H9 (cell line): ENCODE measurements at regions not wholly inside any gene's neighbourhood (a gene's known extent, or its start where the extent isn't known, plus 50 kb on each side); places are given as distances from the start of the nearest gene placed in this dataset.

Source experiments
- DNase-seq: peaks from one replicate; pipeline ENCODE4 v3.0.0-alpha.2; 2017
- H2AFZ ChIP-seq: one replicate; pipeline ENCODE4 v1.6.1; 2013; ENCODE audit warnings: mild to moderate bottlenecking, low read length, control low read depth, moderate library complexity
- H2AK5ac ChIP-seq: 2 replicates; pipeline ENCODE4 v1.6.1; 2013; ENCODE audit warnings: low read length, control low read depth, mixed read lengths; ENCODE audit not compliant: insufficient read length
- H2BK120ac ChIP-seq: one replicate; pipeline ENCODE4 v1.6.1; 2013; ENCODE audit warnings: low read depth, mild to moderate bottlenecking, low read length, control low read depth, inconsistent platforms; ENCODE audit not compliant: poor library complexity, severe bottlenecking
- H2BK12ac ChIP-seq: 2 replicates; pipeline ENCODE4 v1.6.1; 2013; ENCODE audit warnings: low read length, control low read depth, mixed read lengths, low read depth; ENCODE audit not compliant: insufficient read length
- H2BK15ac ChIP-seq: 2 replicates; pipeline ENCODE4 v1.6.1; 2013; ENCODE audit warnings: low read depth, low read length, control low read depth
- H2BK20ac ChIP-seq: one replicate; pipeline ENCODE4 v1.6.1; 2013; ENCODE audit warnings: low read depth, mild to moderate bottlenecking, low read length, control low read depth, inconsistent platforms; ENCODE audit not compliant: poor library complexity, severe bottlenecking
- H2BK5ac ChIP-seq: 2 replicates; pipeline ENCODE4 v1.6.1; 2013; ENCODE audit warnings: low read length, control low read depth, mixed read lengths; ENCODE audit not compliant: insufficient read length
- H3K14ac ChIP-seq: 2 replicates; pipeline ENCODE4 v1.6.1; 2013; ENCODE audit warnings: low read length, control low read depth; ENCODE audit not compliant: insufficient read depth
- H3K18ac ChIP-seq: 2 replicates; pipeline ENCODE4 v1.6.1; 2013; ENCODE audit warnings: low read depth, mild to moderate bottlenecking, mixed read lengths, low read length, control low read depth; ENCODE audit not compliant: insufficient read length
- H3K23ac ChIP-seq: 2 replicates; pipeline ENCODE4 v1.6.1; 2013; ENCODE audit warnings: low read length, control low read depth, mixed read lengths, low read depth; ENCODE audit not compliant: insufficient read length
- H3K23me2 ChIP-seq: 2 replicates; pipeline ENCODE4 v1.6.1; 2013; ENCODE audit warnings: low read depth, mild to moderate bottlenecking, mixed read lengths, low read length, control low read depth; ENCODE audit not compliant: insufficient read length, poor library complexity, severe bottlenecking
- H3K27ac ChIP-seq: 2 replicates; pipeline ENCODE4 v1.5.1; 2013; ENCODE audit warnings: low read length, control low read depth, mixed read lengths, low read depth; ENCODE audit not compliant: insufficient read length
- H3K27me3 ChIP-seq: 2 replicates; pipeline ENCODE4 v1.6.1; 2013; ENCODE audit warnings: low read length, control low read depth, inconsistent platforms; ENCODE audit not compliant: insufficient read depth
- H3K4ac ChIP-seq: 2 replicates; pipeline ENCODE4 v1.6.1; 2013; ENCODE audit warnings: low read depth, mild to moderate bottlenecking, control low read depth, inconsistent platforms, low read length, moderate library complexity
- H3K4me1 ChIP-seq: 2 replicates; pipeline ENCODE4 v1.6.1; 2013; ENCODE audit warnings: low read length, control low read depth, inconsistent platforms; ENCODE audit not compliant: insufficient read depth
- H3K4me2 ChIP-seq: 2 replicates; pipeline ENCODE4 v1.6.1; 2013; ENCODE audit warnings: low read length, control low read depth, mixed read lengths; ENCODE audit not compliant: insufficient read length, insufficient read depth
- H3K56ac ChIP-seq: 2 replicates; pipeline ENCODE4 v1.6.1; 2013; ENCODE audit warnings: low read depth, mild to moderate bottlenecking, mixed read lengths, low read length, control low read depth; ENCODE audit not compliant: insufficient read length
- H3K79me1 ChIP-seq: 2 replicates; pipeline ENCODE4 v1.6.1; 2013; ENCODE audit warnings: low read depth, mild to moderate bottlenecking, moderate library complexity, low read length, control low read depth, inconsistent platforms; ENCODE audit not compliant: insufficient read depth, poor library complexity, severe bottlenecking
- H3K79me2 ChIP-seq: 2 replicates; pipeline ENCODE4 v1.6.1; 2013; ENCODE audit warnings: low read length, control low read depth, inconsistent platforms; ENCODE audit not compliant: insufficient read depth
- H3K9ac ChIP-seq: 2 replicates; pipeline ENCODE4 v1.6.1; 2013; ENCODE audit warnings: low read length, control low read depth, mixed read lengths; ENCODE audit not compliant: insufficient read length; ENCODE audit errors: extremely low read depth
- H3K9me3 ChIP-seq: one replicate; pipeline ENCODE4 v1.6.1; 2013; ENCODE audit warnings: low read depth, low read length, inconsistent platforms; ENCODE audit not compliant: control insufficient read depth
- H3T11ph ChIP-seq: one replicate; pipeline ENCODE4 v1.6.1; 2013; ENCODE audit warnings: mild to moderate bottlenecking, low read length, control low read depth, inconsistent platforms
- H4K20me1 ChIP-seq: one replicate; pipeline ENCODE4 v1.6.1; 2013; ENCODE audit not compliant: control insufficient read depth, insufficient read length, insufficient read depth
- H4K5ac ChIP-seq: 2 replicates; pipeline ENCODE4 v1.6.1; 2013; ENCODE audit warnings: low read depth, mild to moderate bottlenecking, mixed read lengths, low read length, control low read depth; ENCODE audit not compliant: insufficient read length
- H4K8ac ChIP-seq: replicated peaks from 2 replicates; pipeline ENCODE4 v1.6.1; 2013; ENCODE audit warnings: low read length, control low read depth, mixed read lengths, low read depth; ENCODE audit not compliant: insufficient read length
- H4K91ac ChIP-seq: 2 replicates; pipeline ENCODE4 v1.6.1; 2013; ENCODE audit warnings: low read depth, mild to moderate bottlenecking, moderate library complexity, mixed read lengths, low read length, control low read depth; ENCODE audit not compliant: insufficient read length
- H3K27ac Mint-ChIP-seq, 3 experiments: 2 replicates in 2 of 3; 3 replicates in 1 of 3; pipeline ENCODE4 v1.8.0; 2020 to 2021; ENCODE audit warnings: mixed read lengths in 3 of 3, mild to moderate bottlenecking in 1 of 3, moderate library complexity in 1 of 3
- H3K27me3 Mint-ChIP-seq: 2 replicates; pipeline ENCODE4 v1.8.0; 2021; ENCODE audit warnings: low read depth, mild to moderate bottlenecking, moderate library complexity, mixed read lengths
- H3K36me3 Mint-ChIP-seq, 3 experiments: 2 replicates in 2 of 3; 3 replicates in 1 of 3; pipeline ENCODE4 v1.8.0; 2020 to 2021; ENCODE audit warnings: low read depth in 3 of 3, mixed read lengths in 3 of 3; ENCODE audit not compliant: insufficient read depth in 1 of 3
- H3K4me1 Mint-ChIP-seq, 2 experiments: 2 replicates each; pipeline ENCODE4 v1.8.0; 2020; ENCODE audit warnings: mixed read lengths in 2 of 2
- H3K4me3 Mint-ChIP-seq, 2 experiments: 2 replicates in 1 of 2; 3 replicates in 1 of 2; pipeline ENCODE4 v1.8.0; 2020 to 2021; ENCODE audit warnings: mild to moderate bottlenecking in 2 of 2, mixed read lengths in 2 of 2, moderate library complexity in 1 of 2
- H3K9me3 Mint-ChIP-seq, 2 experiments: 2 replicates in 1 of 2; 3 replicates in 1 of 2; pipeline ENCODE4 v1.8.0; 2020; ENCODE audit warnings: mild to moderate bottlenecking in 2 of 2, mixed read lengths in 2 of 2, moderate library complexity in 1 of 2
- CTCF ChIP-seq: fragments of 200-600 bp; sonication (generic); conservative IDR thresholded peaks from 3 replicates; pipeline ENCODE4 v1.8.0; 2021; ENCODE audit warnings: antibody characterized with exemption, mild to moderate bottlenecking
- WGBS: extraction: QIAGEN DNeasy Blood & Tissue Kit; methylation state at CpG from one replicate; pipeline ENCODE4 v1.1.7; 2013; ENCODE audit warnings: missing lambda C conversion rate, low lambda C conversion rate, mixed read lengths; ENCODE audit not compliant: insufficient read length; ENCODE audit errors: extremely low coverage; 5-methylcytosine and 5-hydroxymethylcytosine counted together

DNA sequence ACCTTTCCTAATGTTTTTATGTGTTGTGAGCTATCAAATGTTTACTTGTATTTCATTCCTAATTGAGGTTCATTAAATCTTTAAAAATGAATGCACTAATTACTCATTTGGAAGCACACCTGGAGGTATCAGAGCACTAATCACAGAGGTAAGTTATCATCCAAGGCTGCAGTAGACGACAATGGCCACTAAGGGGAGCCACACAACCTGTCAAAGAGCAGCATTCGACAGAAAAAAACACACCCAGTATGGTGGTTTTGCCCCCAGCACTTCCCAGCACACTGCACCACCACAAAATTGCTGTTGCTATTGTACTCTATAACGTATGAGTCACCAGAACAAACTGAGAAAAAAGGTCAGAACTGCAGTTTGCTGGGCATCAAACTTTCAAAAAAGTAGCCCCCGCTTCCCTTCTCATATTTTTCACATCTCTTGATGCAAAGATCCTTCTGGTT, 205.9 kb upstream of the IGF1R start:
- Histone ChIP-seq H3K79me1 (no peaks in the 10 kb centered on the region), H3K27ac (no peak overlapping the region), H2BK15ac (no peak overlapping the region), H3K23me2 (no peaks in the 10 kb centered on the region), H3K9me3 (no peaks in the 10 kb centered on the region), H3T11ph (no peak overlapping the region), H2BK120ac (no peak overlapping the region), H4K91ac (no peak overlapping the region), H3K27me3 (no peaks in the 10 kb centered on the region), H3K79me2 (no peaks in the 10 kb centered on the region), H3K4me1 (no peaks in the 10 kb centered on the region), H2BK20ac (no peak overlapping the region), H3K4ac (no peak overlapping the region), H2BK5ac (no peak overlapping the region), H2AFZ (no peak overlapping the region), H4K5ac (no peak overlapping the region), H2AK5ac (no peak overlapping the region), H2BK12ac (no peak overlapping the region), H4K20me1 (no peaks in the 10 kb centered on the region), H4K8ac (no peak overlapping the region), H3K9ac (no peak overlapping the region), H3K56ac (no peak overlapping the region), H3K14ac (no peak overlapping the region), H3K18ac (no peak overlapping the region), H3K4me2 (no peak overlapping the region), H3K23ac (no peak overlapping the region)
- no CpG with 5 or more reads among the region's 4 CpGs for WGBS
- DNase-seq: peak; percentile 75
- Mint-ChIP-seq H3K27ac (no peak overlapping the region), H3K36me3 (peaks cover 0 to 13% (median 2%) of the 10 kb centered on the region in 3 experiments; a peak in 2 of 7 replicates), H3K4me3 (no peak overlapping the region), H3K4me1 (peaks cover 3 to 9% of the 10 kb centered on the region in 2 experiments; a peak in 3 of 4 replicates), H3K27me3 (peaks cover 12% of the 10 kb centered on the region), H3K9me3 (peaks cover 15% of the 10 kb centered on the region in 2 experiments)
- TF ChIP-seq CTCF: peak; percentile 95
